ENCODE measurements at regions not wholly inside any gene's neighbourhood (a gene's known extent, or its start where the extent isn't known, plus 50 kb on each side); places are given as distances from the start of the nearest gene placed in this dataset.
A peak's percentile ranks its signal among the peaks of the same experiment; 100 is the strongest.

GRCh38 chr12:83537428-83538053 is 850.8 kb downstream of the TMTC2 start:
- Mint-ChIP-seq H3K27ac (ENCODE audit: low read depth, unreplicated experiment) (no peak overlapping the region), H3K4me1 (ENCODE audit: insufficient read depth, unreplicated experiment) (no peaks in the 10 kb centered on the region), H3K4me3 (ENCODE audit: unreplicated experiment) (no peak overlapping the region), H3K36me3 (ENCODE audit: insufficient read depth, unreplicated experiment) (no peaks in the 10 kb centered on the region), H3K9me3 (ENCODE audit: unreplicated experiment) (no peaks in the 10 kb centered on the region), H3K27me3 (ENCODE audit: insufficient read depth, unreplicated experiment) (no peaks in the 10 kb centered on the region)
- intact Hi-C loops (cut with micrococcal nuclease), result no loop called here
- no TSS peak for BruUV-seq (replicated peaks)
- TF ChIP-seq, protein P1, sequence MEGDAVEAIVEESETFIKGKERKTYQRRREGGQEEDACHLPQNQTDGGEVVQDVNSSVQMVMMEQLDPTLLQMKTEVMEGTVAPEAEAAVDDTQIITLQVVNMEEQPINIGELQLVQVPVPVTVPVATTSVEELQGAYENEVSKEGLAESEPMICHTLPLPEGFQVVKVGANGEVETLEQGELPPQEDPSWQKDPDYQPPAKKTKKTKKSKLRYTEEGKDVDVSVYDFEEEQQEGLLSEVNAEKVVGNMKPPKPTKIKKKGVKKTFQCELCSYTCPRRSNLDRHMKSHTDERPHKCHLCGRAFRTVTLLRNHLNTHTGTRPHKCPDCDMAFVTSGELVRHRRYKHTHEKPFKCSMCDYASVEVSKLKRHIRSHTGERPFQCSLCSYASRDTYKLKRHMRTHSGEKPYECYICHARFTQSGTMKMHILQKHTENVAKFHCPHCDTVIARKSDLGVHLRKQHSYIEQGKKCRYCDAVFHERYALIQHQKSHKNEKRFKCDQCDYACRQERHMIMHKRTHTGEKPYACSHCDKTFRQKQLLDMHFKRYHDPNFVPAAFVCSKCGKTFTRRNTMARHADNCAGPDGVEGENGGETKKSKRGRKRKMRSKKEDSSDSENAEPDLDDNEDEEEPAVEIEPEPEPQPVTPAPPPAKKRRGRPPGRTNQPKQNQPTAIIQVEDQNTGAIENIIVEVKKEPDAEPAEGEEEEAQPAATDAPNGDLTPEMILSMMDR (IDR thresholded peaks at IDR 0.05; ENCODE audit: unreplicated experiment), result no peak
- POLR2A ChIA-PET, result interaction anchor here (0.7 kb wide), 1 partner anchor 73 kb away, joined by 3 read pairs; no protein-coding TSS in a partner anchor
- CTCF ChIA-PET, result no interaction called here
- no peak for DNase-seq (ENCODE audit: unreplicated experiment)

- Mint-ChIP-seq H3K27ac (ENCODE audit: low read depth, unreplicated experiment) (peak overlapping the region; percentile 50), H3K27me3 (ENCODE audit: insufficient read depth, unreplicated experiment) (no peaks in the 10 kb centered on the region), H3K9me3 (ENCODE audit: unreplicated experiment) (no peaks in the 10 kb centered on the region), H3K4me3 (ENCODE audit: unreplicated experiment) (no peak overlapping the region), H3K4me1 (ENCODE audit: insufficient read depth, unreplicated experiment) (no peaks in the 10 kb centered on the region), H3K36me3 (ENCODE audit: insufficient read depth, unreplicated experiment) (no peaks in the 10 kb centered on the region)
- no TSS peak for BruUV-seq (replicated peaks)
- TF ChIP-seq, protein P1 (IDR thresholded peaks at IDR 0.05; ENCODE audit: unreplicated experiment), result no peak
- intact Hi-C loops (cut with micrococcal nuclease), result no loop called here
- ChIA-PET POLR2A (no interaction called here), CTCF (no interaction called here)
- DNase-seq (ENCODE audit: unreplicated experiment), result no peak
Measured at GRCh38 chr12:83536496-83536895, 849.8 kb downstream of the TMTC2 start.

DNA sequence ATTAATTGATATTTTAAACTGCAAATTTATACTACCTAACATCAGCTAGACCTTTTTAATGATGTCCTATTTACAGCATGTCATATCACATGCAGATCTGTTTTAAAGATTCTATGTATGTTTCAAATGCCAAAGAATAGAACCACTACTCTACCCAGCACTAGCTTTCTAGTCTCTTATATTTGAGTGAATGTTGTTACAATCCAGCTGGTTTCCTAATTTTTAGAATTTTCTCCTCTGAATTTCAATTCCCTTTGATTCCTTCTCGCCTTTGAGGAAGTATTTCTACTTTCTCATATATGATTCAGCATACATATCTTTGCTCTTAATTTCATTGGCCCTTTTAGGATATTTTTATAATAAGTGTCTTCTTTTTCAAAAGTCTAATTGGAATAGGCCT is 841.9 kb downstream of the TMTC2 start:
- Mint-ChIP-seq H3K4me3 (ENCODE audit: unreplicated experiment) (no peak overlapping the region), H3K27me3 (ENCODE audit: insufficient read depth, unreplicated experiment) (no peaks in the 10 kb centered on the region), H3K36me3 (ENCODE audit: insufficient read depth, unreplicated experiment) (no peaks in the 10 kb centered on the region), H3K9me3 (ENCODE audit: unreplicated experiment) (peaks cover 7% of the 10 kb centered on the region), H3K27ac (ENCODE audit: low read depth, unreplicated experiment) (no peak overlapping the region), H3K4me1 (ENCODE audit: insufficient read depth, unreplicated experiment) (no peaks in the 10 kb centered on the region)
- no peak for DNase-seq (ENCODE audit: unreplicated experiment)
- POLR2A ChIA-PET, result no interaction called here
- CTCF ChIA-PET, result no interaction called here
- intact Hi-C loops (cut with micrococcal nuclease), result no loop called here
- no TSS peak for BruUV-seq (replicated peaks)
- TF ChIP-seq, protein P1 (IDR thresholded peaks at IDR 0.05; ENCODE audit: unreplicated experiment), result no peak

DNA sequence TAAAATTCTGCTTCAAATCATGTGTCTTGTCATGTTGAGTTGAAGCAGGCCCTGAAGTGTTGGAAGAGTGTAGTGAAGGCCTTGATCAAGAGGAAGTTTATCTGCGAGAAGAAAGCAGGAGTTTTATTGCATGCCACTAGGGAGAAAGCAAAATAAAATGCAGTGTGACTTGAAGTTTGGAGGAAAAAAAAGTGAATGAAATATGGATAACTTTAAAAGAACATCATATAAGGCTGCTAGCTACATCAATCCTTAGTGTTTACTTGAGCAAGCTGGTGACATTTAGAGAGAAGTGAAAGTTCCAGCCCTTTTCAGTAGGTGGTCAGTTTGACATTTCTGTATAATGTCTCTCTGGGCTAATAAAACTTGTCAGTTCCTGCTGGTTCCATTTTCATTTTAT is 841.1 kb downstream of the TMTC2 start:
- H3K36me3 Mint-ChIP-seq (ENCODE audit: insufficient read depth, unreplicated experiment), result no peaks in the 10 kb centered on the region
- H3K27ac Mint-ChIP-seq (ENCODE audit: low read depth, unreplicated experiment), result no peak overlapping the region
- TF ChIP-seq, protein P1 (IDR thresholded peaks at IDR 0.05; ENCODE audit: unreplicated experiment), result no peak
- intact Hi-C loops (cut with micrococcal nuclease), result no loop called here
- H3K4me3 Mint-ChIP-seq (ENCODE audit: unreplicated experiment), result no peak overlapping the region
- DNase-seq (ENCODE audit: unreplicated experiment), result no peak
- no TSS peak for BruUV-seq (replicated peaks)
- no peaks in the 10 kb centered on the region for H3K27me3 Mint-ChIP-seq (ENCODE audit: insufficient read depth, unreplicated experiment)
- peaks cover 12% of the 10 kb centered on the region for H3K9me3 Mint-ChIP-seq (ENCODE audit: unreplicated experiment)
- ChIA-PET POLR2A (no interaction called here), CTCF (no interaction called here)
- no peaks in the 10 kb centered on the region for H3K4me1 Mint-ChIP-seq (ENCODE audit: insufficient read depth, unreplicated experiment)

All from MCF 10A (cell line).